HEK293 (cell line): ENCODE measurements at regions not wholly inside any gene's neighbourhood (a gene's known extent, or its start where the extent isn't known, plus 50 kb on each side); places are given as distances from the start of the nearest gene placed in this dataset.

ENCODE experiments used
- CTCF ChIA-PET: fragments of 350-600 bp; formaldehyde crosslinking; extraction: SDS; loops from one replicate; lab custom pipeline; 2021; ENCODE audit warnings: antibody characterized with exemption; lab: Yijun Ruan, JAX
- POLR2A ChIA-PET: fragments of 300-600 bp; formaldehyde crosslinking; extraction: SDS; loops from one replicate; lab custom pipeline; 2020; ENCODE audit warnings: antibody characterized with exemption, inconsistent platforms; lab: Yijun Ruan, JAX
- H3K27ac ChIP-seq: fragments of 200-500 bp; sonication (Bioruptor generic); 2 replicates; pipeline ENCODE4 v1.5.1; 2014; ENCODE audit warnings: low read depth, low read length, control low read depth, inconsistent platforms; ENCODE audit errors: extremely low read depth
- H3K36me3 ChIP-seq, 2 experiments: fragments of 200-500 bp in 1 of 2; sonication (Bioruptor generic) in 1 of 2; 1 replicate in 1 of 2; 2 replicates in 1 of 2; pipeline ENCODE4 v1.5.1; 2014 to 2017; ENCODE audit warnings: inconsistent platforms in 2 of 2, low read length in 2 of 2; ENCODE audit not compliant: control insufficient read depth in 2 of 2, insufficient read depth in 1 of 2
- H3K4me1 ChIP-seq: fragments of 200-500 bp; sonication (Bioruptor generic); 2 replicates; pipeline ENCODE4 v1.5.1; 2014; ENCODE audit warnings: mild to moderate bottlenecking, low read length, inconsistent platforms; ENCODE audit not compliant: control insufficient read depth, insufficient read depth
- H3K4me3 ChIP-seq: 2 replicates; pipeline ENCODE4 v1.5.1; 2011; ENCODE audit warnings: low read depth, mild to moderate bottlenecking, control low read depth, low read length, moderate library complexity
- H3K9me3 ChIP-seq: fragments of 200-500 bp; sonication (Bioruptor generic); 2 replicates; pipeline ENCODE4 v1.5.1; 2014; ENCODE audit warnings: low read depth, low read length, inconsistent platforms; ENCODE audit not compliant: control insufficient read depth, insufficient read depth
- GFI1B ChIP-seq: fragments of 450-650 bp; formaldehyde crosslinking; IDR thresholded peaks from 2 replicates; pipeline ENCODE4 v1.5.1; 2016; ENCODE audit warnings: missing biosample characterization, missing genetic modification characterization
- GLIS1 ChIP-seq: fragments of 450-650 bp; formaldehyde crosslinking; IDR thresholded peaks from 2 replicates; pipeline ENCODE4 v1.5.1; 2016; ENCODE audit warnings: missing biosample characterization, missing genetic modification characterization
- ZFP69B ChIP-seq: fragments of 450-650 bp; formaldehyde crosslinking; IDR thresholded peaks from 2 replicates; pipeline ENCODE4 v1.5.1; 2016; ENCODE audit warnings: missing biosample characterization, missing genetic modification characterization
- ZNF112 ChIP-seq: fragments of 450-650 bp; formaldehyde crosslinking; IDR thresholded peaks from 2 replicates; pipeline ENCODE4 v1.5.0; 2017; ENCODE audit warnings: missing biosample characterization, missing genetic modification characterization
- ZNF121 ChIP-seq: fragments of 450-650 bp; formaldehyde crosslinking; IDR thresholded peaks from 2 replicates; pipeline ENCODE4 v1.5.1; 2016; ENCODE audit warnings: missing biosample characterization, missing genetic modification characterization
- ZNF184 ChIP-seq: fragments of 450-650 bp; IDR thresholded peaks from 2 replicates; pipeline ENCODE4 v1.5.1; 2018; ENCODE audit warnings: missing biosample characterization, mild to moderate bottlenecking, missing genetic modification characterization
- ZNF292 ChIP-seq: fragments of 450-650 bp; formaldehyde crosslinking; IDR thresholded peaks from 2 replicates; pipeline ENCODE4 v1.5.1; 2016; ENCODE audit warnings: low read depth, missing biosample characterization, missing genetic modification characterization, borderline replicate concordance
- ZNF341 ChIP-seq: fragments of 450-650 bp; formaldehyde crosslinking; IDR thresholded peaks from 2 replicates; pipeline ENCODE4; 2016; ENCODE audit warnings: low read depth, missing biosample characterization, missing genetic modification characterization
- ZNF747 ChIP-seq: fragments of 450-650 bp; formaldehyde crosslinking; IDR thresholded peaks from 2 replicates; pipeline ENCODE4 v1.5.1; 2016; ENCODE audit warnings: missing biosample characterization, missing genetic modification characterization
- ZNF76 ChIP-seq: fragments of 450-650 bp; formaldehyde crosslinking; IDR thresholded peaks from 2 replicates; pipeline ENCODE4; 2016; ENCODE audit warnings: low read depth, missing biosample characterization, missing genetic modification characterization, borderline replicate concordance
- ZNF785 ChIP-seq: fragments of 450-650 bp; formaldehyde crosslinking; IDR thresholded peaks from 2 replicates; pipeline ENCODE4 v1.5.1; 2016; ENCODE audit warnings: missing biosample characterization, missing genetic modification characterization
- ZSCAN23 ChIP-seq: fragments of 450-650 bp; formaldehyde crosslinking; IDR thresholded peaks from 2 replicates; pipeline ENCODE4 v1.5.1; 2016; ENCODE audit warnings: missing biosample characterization, missing genetic modification characterization
- TF ChIP-seq, protein P1 (sequence below): fragments of 450-650 bp; formaldehyde crosslinking; IDR thresholded peaks from 2 replicates; pipeline ENCODE4 v1.5.1; 2016; ENCODE audit warnings: missing biosample characterization, missing genetic modification characterization, borderline replicate concordance
- TF ChIP-seq, protein P2 (sequence below): fragments of 450-650 bp; formaldehyde crosslinking; IDR thresholded peaks from 2 replicates; pipeline ENCODE4 v1.5.1; 2016; ENCODE audit warnings: missing biosample characterization, missing genetic modification characterization
- TF ChIP-seq, protein P3 (sequence below): fragments of 450-650 bp; formaldehyde crosslinking; conservative IDR thresholded peaks from 2 replicates; pipeline ENCODE4 v1.5.1; 2016; ENCODE audit warnings: low read depth, missing biosample characterization, missing genetic modification characterization
- TF ChIP-seq, protein P4 (sequence below): fragments of 450-650 bp; formaldehyde crosslinking; IDR thresholded peaks from 2 replicates; pipeline ENCODE4 v1.5.1; 2016; ENCODE audit warnings: missing biosample characterization, missing genetic modification characterization
- TF ChIP-seq, protein P5 (sequence below): fragments of 450-650 bp; formaldehyde crosslinking; IDR thresholded peaks from 2 replicates; pipeline ENCODE4; 2016; ENCODE audit warnings: missing biosample characterization, missing genetic modification characterization
- TF ChIP-seq, protein P6 (sequence below): fragments of 450-650 bp; formaldehyde crosslinking; IDR thresholded peaks from 2 replicates; pipeline ENCODE4 v1.5.1; 2017; ENCODE audit warnings: missing biosample characterization, missing genetic modification characterization

DNA sequence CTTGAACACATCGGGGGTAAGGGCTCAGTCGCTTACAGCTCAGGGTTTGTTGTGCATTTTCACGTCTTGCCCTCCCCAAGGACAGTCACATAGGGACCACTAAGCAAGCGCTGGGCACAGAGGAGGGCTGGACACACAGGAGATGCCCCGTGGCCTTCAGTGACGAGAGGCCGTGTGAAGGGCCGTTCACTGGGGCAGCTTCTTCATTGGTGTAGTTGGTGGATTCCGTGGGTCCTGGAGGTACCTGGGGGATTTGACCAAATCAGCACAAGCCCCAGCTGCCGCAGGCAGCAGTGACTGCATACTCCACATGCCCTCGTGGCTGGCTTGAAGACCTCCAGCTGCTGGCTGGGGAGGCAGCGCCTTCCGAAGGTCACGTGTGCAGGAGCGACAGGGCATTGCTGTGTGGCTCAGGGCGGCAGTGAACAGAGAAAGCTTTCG lies 100.8 kb upstream of the C1orf174 start (continued):
- TF ChIP-seq, protein P1, sequence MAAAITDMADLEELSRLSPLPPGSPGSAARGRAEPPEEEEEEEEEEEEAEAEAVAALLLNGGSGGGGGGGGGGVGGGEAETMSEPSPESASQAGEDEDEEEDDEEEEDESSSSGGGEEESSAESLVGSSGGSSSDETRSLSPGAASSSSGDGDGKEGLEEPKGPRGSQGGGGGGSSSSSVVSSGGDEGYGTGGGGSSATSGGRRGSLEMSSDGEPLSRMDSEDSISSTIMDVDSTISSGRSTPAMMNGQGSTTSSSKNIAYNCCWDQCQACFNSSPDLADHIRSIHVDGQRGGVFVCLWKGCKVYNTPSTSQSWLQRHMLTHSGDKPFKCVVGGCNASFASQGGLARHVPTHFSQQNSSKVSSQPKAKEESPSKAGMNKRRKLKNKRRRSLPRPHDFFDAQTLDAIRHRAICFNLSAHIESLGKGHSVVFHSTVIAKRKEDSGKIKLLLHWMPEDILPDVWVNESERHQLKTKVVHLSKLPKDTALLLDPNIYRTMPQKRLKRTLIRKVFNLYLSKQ (tag by site-specific recombination) = no peak
- TF ChIP-seq ZFP69B (tag by site-specific recombination) = no peak
- TF ChIP-seq, all 188 proteins: peak for 0

DNA sequence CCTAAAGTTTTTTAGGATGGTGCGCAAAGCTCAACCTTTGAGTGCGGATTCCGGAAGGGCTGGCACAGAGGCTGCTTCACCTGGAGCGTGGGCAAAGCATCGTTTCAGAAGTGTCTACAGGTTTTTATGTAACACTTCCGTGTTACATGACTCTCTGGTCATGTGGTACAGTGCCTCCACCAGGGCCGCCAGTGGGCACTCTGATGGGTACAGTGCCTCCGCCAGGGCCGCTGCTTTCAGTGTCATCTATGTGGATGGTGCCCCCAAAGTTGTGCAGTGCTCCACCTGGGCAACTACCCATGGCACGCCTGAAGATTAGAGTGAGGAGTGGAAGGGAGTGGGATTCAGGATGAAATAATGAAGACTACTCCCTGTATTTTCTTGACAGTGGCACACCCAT lies 101.4 kb upstream of the C1orf174 start:
- H3K4me1 ChIP-seq = no peaks in the 10 kb centered on the region
- H3K27ac ChIP-seq = no peak overlapping the region
- H3K9me3 ChIP-seq = no peaks in the 10 kb centered on the region
- POLR2A ChIA-PET = no interaction called here
- CTCF ChIA-PET = no interaction called here
- TF ChIP-seq, protein P2, sequence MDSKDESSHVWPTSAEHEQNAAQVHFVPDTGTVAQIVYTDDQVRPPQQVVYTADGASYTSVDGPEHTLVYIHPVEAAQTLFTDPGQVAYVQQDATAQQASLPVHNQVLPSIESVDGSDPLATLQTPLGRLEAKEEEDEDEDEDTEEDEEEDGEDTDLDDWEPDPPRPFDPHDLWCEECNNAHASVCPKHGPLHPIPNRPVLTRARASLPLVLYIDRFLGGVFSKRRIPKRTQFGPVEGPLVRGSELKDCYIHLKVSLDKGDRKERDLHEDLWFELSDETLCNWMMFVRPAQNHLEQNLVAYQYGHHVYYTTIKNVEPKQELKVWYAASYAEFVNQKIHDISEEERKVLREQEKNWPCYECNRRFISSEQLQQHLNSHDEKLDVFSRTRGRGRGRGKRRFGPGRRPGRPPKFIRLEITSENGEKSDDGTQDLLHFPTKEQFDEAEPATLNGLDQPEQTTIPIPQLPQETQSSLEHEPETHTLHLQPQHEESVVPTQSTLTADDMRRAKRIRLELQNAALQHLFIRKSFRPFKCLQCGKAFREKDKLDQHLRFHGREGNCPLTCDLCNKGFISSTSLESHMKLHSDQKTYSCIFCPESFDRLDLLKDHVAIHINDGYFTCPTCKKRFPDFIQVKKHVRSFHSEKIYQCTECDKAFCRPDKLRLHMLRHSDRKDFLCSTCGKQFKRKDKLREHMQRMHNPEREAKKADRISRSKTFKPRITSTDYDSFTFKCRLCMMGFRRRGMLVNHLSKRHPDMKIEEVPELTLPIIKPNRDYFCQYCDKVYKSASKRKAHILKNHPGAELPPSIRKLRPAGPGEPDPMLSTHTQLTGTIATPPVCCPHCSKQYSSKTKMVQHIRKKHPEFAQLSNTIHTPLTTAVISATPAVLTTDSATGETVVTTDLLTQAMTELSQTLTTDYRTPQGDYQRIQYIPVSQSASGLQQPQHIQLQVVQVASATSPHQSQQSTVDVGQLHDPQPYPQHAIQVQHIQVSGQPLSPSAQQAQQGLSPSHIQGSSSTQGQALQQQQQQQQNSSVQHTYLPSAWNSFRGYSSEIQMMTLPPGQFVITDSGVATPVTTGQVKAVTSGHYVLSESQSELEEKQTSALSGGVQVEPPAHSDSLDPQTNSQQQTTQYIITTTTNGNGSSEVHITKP (tag by site-specific recombination) = no peak
- TF ChIP-seq ZSCAN23 (tag by site-specific recombination) (no peak), GLIS1 (tag by site-specific recombination) (no peak), ZNF341 (tag by site-specific recombination) (no peak), GFI1B (no peak), ZNF121 (tag by site-specific recombination) (no peak), ZNF292 (tag by site-specific recombination) (no peak)
- TF ChIP-seq, protein P3, sequence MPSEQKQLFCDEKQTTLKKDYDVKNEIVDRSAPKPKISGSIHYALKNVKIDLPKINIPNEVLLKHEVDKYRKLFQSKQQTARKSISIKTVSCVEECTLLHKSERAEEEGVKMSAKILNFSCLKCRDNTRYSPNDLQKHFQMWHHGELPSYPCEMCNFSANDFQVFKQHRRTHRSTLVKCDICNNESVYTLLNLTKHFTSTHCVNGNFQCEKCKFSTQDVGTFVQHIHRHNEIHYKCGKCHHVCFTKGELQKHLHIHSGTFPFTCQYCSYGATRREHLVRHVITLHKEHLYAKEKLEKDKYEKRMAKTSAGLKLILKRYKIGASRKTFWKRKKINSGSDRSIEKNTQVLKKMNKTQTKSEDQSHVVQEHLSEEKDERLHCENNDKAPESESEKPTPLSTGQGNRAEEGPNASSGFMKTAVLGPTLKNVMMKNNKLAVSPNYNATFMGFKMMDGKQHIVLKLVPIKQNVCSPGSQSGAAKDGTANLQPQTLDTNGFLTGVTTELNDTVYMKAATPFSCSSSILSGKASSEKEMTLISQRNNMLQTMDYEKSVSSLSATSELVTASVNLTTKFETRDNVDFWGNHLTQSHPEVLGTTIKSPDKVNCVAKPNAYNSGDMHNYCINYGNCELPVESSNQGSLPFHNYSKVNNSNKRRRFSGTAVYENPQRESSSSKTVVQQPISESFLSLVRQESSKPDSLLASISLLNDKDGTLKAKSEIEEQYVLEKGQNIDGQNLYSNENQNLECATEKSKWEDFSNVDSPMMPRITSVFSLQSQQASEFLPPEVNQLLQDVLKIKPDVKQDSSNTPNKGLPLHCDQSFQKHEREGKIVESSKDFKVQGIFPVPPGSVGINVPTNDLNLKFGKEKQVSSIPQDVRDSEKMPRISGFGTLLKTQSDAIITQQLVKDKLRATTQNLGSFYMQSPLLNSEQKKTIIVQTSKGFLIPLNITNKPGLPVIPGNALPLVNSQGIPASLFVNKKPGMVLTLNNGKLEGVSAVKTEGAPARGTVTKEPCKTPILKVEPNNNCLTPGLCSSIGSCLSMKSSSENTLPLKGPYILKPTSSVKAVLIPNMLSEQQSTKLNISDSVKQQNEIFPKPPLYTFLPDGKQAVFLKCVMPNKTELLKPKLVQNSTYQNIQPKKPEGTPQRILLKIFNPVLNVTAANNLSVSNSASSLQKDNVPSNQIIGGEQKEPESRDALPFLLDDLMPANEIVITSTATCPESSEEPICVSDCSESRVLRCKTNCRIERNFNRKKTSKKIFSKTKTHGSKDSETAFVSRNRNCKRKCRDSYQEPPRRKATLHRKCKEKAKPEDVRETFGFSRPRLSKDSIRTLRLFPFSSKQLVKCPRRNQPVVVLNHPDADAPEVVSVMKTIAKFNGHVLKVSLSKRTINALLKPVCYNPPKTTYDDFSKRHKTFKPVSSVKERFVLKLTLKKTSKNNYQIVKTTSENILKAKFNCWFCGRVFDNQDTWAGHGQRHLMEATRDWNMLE = no peak
- no peak overlapping the region for H3K4me3 ChIP-seq
- H3K36me3 ChIP-seq = no peaks in the 10 kb centered on the region

DNA sequence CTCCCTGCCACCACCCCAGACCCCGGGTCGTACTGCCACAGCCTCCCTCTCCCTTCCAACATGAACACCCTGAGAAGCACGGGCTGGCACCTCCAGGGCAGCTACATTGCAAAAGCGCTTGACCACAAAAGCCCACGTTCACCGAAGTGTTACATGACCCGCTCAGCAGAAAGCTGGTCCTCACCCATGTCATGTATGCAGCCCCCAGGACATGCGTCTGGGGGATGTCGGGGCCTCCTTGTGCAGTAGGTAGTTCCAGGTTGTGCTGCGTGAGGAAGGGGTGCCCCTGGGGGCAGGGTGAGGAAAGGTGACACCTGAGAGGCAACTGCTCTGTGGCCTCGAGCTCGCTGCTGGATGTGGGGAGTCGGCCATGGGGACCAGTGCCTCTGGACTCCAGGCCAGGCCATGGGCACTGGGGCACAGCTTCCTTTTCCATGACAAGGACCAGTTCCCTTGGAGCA lies 102.0 kb upstream of the C1orf174 start:
- Histone ChIP-seq H3K27ac (no peak overlapping the region), H3K4me3 (no peak overlapping the region), H3K4me1 (no peaks in the 10 kb centered on the region), H3K36me3 (no peaks in the 10 kb centered on the region), H3K9me3 (no peaks in the 10 kb centered on the region)
- POLR2A ChIA-PET = no interaction called here
- CTCF ChIA-PET = no interaction called here
- TF ChIP-seq ZNF184 (no peak), ZNF747 (tag by site-specific recombination) (no peak), ZNF785 (tag by site-specific recombination) (no peak), ZNF112 (tag by site-specific recombination) (no peak), ZNF76 (tag by site-specific recombination) (no peak)
- TF ChIP-seq, protein P4, sequence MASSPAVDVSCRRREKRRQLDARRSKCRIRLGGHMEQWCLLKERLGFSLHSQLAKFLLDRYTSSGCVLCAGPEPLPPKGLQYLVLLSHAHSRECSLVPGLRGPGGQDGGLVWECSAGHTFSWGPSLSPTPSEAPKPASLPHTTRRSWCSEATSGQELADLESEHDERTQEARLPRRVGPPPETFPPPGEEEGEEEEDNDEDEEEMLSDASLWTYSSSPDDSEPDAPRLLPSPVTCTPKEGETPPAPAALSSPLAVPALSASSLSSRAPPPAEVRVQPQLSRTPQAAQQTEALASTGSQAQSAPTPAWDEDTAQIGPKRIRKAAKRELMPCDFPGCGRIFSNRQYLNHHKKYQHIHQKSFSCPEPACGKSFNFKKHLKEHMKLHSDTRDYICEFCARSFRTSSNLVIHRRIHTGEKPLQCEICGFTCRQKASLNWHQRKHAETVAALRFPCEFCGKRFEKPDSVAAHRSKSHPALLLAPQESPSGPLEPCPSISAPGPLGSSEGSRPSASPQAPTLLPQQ = no peak
- TF ChIP-seq, protein P5, sequence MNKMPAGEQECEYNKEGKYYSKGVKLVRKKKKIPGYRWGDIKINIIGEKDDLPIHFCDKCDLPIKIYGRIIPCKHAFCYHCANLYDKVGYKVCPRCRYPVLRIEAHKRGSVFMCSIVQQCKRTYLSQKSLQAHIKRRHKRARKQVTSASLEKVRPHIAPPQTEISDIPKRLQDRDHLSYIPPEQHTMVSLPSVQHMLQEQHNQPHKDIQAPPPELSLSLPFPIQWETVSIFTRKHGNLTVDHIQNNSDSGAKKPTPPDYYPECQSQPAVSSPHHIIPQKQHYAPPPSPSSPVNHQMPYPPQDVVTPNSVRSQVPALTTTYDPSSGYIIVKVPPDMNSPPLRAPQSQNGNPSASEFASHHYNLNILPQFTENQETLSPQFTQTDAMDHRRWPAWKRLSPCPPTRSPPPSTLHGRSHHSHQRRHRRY = no peak
- TF ChIP-seq, protein P6, sequence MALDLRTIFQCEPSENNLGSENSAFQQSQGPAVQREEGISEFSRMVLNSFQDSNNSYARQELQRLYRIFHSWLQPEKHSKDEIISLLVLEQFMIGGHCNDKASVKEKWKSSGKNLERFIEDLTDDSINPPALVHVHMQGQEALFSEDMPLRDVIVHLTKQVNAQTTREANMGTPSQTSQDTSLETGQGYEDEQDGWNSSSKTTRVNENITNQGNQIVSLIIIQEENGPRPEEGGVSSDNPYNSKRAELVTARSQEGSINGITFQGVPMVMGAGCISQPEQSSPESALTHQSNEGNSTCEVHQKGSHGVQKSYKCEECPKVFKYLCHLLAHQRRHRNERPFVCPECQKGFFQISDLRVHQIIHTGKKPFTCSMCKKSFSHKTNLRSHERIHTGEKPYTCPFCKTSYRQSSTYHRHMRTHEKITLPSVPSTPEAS (tag by site-specific recombination) = no peak
